ENCODE measurements at regions not wholly inside any gene's neighbourhood (a gene's known extent, or its start where the extent isn't known, plus 50 kb on each side); places are given as distances from the start of the nearest gene placed in this dataset.

DNA sequence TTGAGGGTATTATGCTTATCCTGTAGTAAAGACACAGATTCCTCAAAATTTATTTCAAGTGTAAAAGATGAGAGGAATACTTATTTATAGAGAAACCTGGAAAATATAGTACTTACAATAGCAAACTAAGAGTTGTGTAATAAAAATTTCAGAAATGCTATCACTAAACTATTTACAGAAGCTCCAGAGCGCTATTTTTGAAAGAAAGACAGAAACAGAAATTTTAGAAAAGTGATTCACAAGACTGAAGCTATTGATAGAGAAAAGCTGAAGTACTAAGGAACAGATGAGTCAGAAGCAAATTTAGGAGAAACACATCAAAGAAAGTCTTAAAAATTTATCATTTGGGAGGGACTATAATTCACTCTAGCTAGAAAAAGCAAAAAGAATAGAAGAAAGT lies 1174.2 kb downstream of the DIAPH3 start:
- no peak for TF ChIP-seq TAF1 (conservative IDR thresholded peaks at IDR 0.05)
- TF ChIP-seq ATF3 (IDR thresholded peaks at IDR 0.05) = no peak
- TF ChIP-seq CTCF (IDR thresholded peaks at IDR 0.05; ENCODE audit: low read depth, low read length, missing input control) = no peak
- TF ChIP-seq YY1 (IDR thresholded peaks at IDR 0.05) = no peak
- no peak for TF ChIP-seq SP1 (IDR thresholded peaks at IDR 0.05)
